DOHH2 (cell line): ENCODE measurements at regions not wholly inside any gene's neighbourhood (a gene's known extent, or its start where the extent isn't known, plus 50 kb on each side); places are given as distances from the start of the nearest gene placed in this dataset.
"Not testable (repeated sequence)": the region's sequence is repeated elsewhere in the genome, so short reads cannot be mapped to it uniquely, and the experiment has no call there.

Source experiments
- CTCF ChIP-seq: fragments of 200-600 bp; sonication (generic); IDR thresholded peaks from one replicate; pipeline ENCODE4 v1.5.1; 2014; ENCODE audit warnings: antibody characterized with exemption, mild to moderate bottlenecking, low read depth, low read length; ENCODE audit not compliant: poor library complexity, severe bottlenecking
- EZH2phosphoT487 ChIP-seq: fragments of 200-600 bp; sonication (generic); IDR thresholded peaks from 2 replicates; pipeline ENCODE4 v1.6.1; 2017; ENCODE audit warnings: borderline replicate concordance, mild to moderate bottlenecking, antibody characterized with exemption, low read length, moderate library complexity, mixed read lengths

GRCh38 chr15:21324720-21325460, 115.4 kb downstream of the POTEB3 start:
- not testable (repeated sequence) for TF ChIP-seq CTCF, EZH2phosphoT487
